Peyer's patch (tissue), 4 donors: ENCODE measurements at regions not wholly inside any gene's neighbourhood (a gene's known extent, or its start where the extent isn't known, plus 50 kb on each side); places are given as distances from the start of the nearest gene placed in this dataset.

Experiments used
- POLR2A ChIP-seq, 2 donors: fragments of 450-650 bp; IDR thresholded peaks; one replicate each; pipeline ENCODE4 v1.5.1; 2017; ENCODE audit warnings: antibody characterized with exemption in 2 of 2, mild to moderate bottlenecking in 2 of 2, moderate library complexity in 2 of 2
- TF ChIP-seq, protein P1 (sequence below), 6 experiments: fragments of 450-650 bp in 4 of 6; fragments of 200-600 bp in 2 of 6; sonication (generic) in 1 of 6; IDR thresholded peaks; one replicate each; pipeline ENCODE4 v1.5.1; 2017 to 2019; ENCODE audit warnings: antibody characterized with exemption in 6 of 6, mild to moderate bottlenecking in 3 of 6, moderate library complexity in 1 of 6

DNA sequence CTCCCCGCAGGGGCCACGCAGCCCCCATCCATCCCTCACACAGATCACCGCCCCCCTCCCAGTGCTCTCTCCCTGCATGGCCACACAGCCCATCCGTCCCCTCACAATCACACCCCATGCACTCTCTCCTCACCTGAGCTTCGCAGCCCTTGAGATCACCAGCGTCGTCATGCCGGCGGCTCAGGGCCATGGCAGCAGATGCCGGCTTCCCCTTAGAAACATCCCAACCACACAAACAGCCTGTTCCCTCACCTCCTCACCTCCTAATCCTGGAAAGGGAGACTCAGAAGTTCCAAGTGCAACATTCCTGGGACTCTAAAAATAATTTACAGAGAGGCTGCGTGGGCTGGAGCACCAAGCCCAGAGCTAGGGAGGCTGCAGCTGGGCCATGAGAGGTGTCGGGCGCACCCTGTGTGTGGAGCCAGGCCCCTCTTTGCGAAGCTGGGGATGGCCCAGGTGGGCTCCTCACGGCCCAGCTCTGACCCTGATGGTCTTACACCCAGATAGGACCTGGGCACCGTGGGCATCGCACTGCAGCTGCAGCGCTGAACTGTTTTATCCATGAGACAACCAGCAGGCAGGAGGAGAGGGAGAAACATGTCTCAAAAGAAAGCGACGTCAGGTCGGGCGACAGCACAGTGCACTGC, 125.3 kb downstream of the DLL1 start:
- TF ChIP-seq, protein P1, sequence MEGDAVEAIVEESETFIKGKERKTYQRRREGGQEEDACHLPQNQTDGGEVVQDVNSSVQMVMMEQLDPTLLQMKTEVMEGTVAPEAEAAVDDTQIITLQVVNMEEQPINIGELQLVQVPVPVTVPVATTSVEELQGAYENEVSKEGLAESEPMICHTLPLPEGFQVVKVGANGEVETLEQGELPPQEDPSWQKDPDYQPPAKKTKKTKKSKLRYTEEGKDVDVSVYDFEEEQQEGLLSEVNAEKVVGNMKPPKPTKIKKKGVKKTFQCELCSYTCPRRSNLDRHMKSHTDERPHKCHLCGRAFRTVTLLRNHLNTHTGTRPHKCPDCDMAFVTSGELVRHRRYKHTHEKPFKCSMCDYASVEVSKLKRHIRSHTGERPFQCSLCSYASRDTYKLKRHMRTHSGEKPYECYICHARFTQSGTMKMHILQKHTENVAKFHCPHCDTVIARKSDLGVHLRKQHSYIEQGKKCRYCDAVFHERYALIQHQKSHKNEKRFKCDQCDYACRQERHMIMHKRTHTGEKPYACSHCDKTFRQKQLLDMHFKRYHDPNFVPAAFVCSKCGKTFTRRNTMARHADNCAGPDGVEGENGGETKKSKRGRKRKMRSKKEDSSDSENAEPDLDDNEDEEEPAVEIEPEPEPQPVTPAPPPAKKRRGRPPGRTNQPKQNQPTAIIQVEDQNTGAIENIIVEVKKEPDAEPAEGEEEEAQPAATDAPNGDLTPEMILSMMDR (IDR thresholded peaks at IDR 0.05), result no peak
- TF ChIP-seq POLR2A (IDR thresholded peaks at IDR 0.05), result no peak
